Astrocyte of the cerebellum (primary cell): ENCODE measurements at regions not wholly inside any gene's neighbourhood (a gene's known extent, or its start where the extent isn't known, plus 50 kb on each side); places are given as distances from the start of the nearest gene placed in this dataset.

ENCODE experiments used
- DNase-seq: peaks from one replicate; pipeline ENCODE4 v3.0.0-alpha.2; 2011; ENCODE audit warnings: low read depth
- H3K4me3 ChIP-seq: 2 replicates; pipeline ENCODE4 v1.5.1; 2011; ENCODE audit warnings: mild to moderate bottlenecking, low read depth, low read length, moderate library complexity
- CTCF ChIP-seq: IDR thresholded peaks from 2 replicates; pipeline ENCODE4 v1.5.1; 2012; ENCODE audit warnings: low read length, low read depth, moderate library complexity, mild to moderate bottlenecking; ENCODE audit errors: missing control alignments
- in situ Hi-C: cut with HindIII; loops from 2 replicates; pipeline ENCODE4 v1.10.0; 2017; ENCODE audit warnings: low sequenced_read_pairs

DNA sequence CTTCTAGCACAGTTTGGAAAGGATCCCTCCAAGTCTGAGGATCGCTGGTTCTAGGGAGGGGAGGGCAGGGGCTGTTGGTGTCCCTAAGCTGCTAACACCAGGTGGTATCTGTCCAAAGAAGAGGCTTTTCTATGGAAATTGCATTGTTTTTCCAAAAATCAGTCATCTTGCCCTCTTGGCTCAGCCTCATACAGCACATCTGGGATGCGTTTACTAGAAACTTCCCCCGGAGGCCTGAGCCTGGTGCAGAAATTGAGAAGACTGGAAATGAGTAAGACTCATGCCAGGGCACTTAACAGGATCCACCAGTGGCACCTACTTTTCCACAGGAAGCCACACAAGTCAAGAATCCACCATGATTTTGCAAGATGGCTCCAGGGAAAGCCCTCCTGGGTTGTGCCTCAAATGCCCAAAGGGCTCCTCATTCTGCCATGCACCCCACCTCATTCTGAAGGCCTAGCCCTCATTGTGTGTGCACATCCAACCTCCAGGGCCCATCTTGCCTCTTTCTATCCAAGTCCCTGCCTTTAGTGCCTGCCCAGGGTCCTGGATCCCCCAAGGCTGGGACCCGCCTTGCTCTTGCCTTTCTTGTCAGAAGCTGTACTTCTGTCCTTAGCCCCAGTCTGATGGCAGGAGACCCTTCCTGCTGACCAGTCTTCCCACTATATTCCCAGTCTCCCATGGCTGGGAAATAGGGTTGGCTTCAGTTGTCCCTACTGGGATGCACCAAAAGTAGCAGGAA, 97.6 kb downstream of the MRPL14 start:
- in situ Hi-C loops = no loop called here
- DNase-seq = no peak

DNA sequence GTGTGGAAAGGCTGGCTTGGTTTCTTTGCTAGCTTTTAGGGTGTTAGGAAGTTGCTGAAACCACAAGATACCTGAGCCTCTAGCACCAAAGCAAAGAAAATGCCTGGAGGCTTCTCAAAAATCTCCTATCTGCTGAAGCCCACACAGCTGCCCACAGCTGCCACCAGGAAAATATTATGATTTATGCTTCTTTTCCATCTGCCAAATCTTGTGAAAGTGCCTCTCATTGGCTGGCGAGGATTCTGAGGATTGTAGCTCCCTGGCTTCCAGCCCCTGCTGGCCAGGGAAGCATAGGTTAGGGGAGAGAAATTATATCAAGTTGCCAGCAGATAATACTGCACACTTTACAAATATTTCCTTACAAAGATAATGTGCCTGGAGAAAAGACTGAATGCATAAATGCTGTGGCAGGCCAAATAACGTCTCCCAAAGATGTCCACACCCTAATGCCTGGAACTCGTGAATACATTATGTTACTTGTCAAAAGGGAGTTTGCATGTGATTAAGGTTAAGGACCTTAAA, 98.4 kb downstream of the MRPL14 start:
- TF ChIP-seq CTCF = peak; percentile 35
- in situ Hi-C loops = no loop called here
- DNase-seq = no peak
- H3K4me3 ChIP-seq = no peak overlapping the region

More for the DNA sequence above, 97.6 kb downstream of the MRPL14 start:
- TF ChIP-seq CTCF = no peak
- H3K4me3 ChIP-seq = no peak overlapping the region

- in situ Hi-C loops = no loop called here
- no peak for TF ChIP-seq CTCF
- DNase-seq = no peak
- no peak overlapping the region for H3K4me3 ChIP-seq
These were observed 102.0 kb downstream of the MRPL14 start for GRCh38 chr6:44025226-44025625.

DNA sequence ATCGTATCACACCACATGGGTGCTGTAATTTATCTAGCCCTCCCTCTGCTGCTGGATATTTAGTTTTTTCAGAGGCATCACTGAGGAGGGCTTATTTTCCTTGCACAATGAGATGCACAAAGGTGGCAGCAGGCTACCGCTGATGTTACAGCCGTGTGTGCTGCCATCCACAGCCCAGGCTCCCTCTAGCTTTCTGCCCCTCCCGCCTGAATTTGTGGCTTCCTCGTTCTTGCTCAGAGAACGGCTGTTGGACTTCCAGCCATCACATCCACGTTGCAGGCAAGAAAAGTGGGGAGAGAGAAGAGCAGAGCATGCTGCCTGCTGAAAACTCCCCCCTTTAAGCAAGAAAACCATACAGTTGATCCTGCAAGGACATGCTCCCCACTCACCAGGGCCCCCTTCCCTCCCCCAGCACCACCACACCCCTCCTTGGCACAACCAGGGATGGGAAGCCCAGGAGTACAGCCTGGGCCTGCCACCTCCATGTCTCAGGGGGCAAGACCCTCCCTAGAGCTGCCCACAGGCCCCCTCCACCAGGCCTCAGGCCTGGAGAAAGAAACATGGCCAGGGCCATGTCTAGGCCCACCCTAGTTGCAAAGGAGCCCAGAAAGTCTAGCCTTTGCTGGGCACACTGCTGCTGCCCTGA, 102.6 kb downstream of the MRPL14 start:
- in situ Hi-C loops = no loop called here
- DNase-seq = no peak
- no peak overlapping the region for H3K4me3 ChIP-seq
- TF ChIP-seq CTCF = no peak

- no peak for TF ChIP-seq CTCF
- in situ Hi-C loops = no loop called here
- H3K4me3 ChIP-seq = no peak overlapping the region
- no peak for DNase-seq
These were observed 103.4 kb downstream of the MRPL14 start for GRCh38 chr6:44023586-44024454.

DNA sequence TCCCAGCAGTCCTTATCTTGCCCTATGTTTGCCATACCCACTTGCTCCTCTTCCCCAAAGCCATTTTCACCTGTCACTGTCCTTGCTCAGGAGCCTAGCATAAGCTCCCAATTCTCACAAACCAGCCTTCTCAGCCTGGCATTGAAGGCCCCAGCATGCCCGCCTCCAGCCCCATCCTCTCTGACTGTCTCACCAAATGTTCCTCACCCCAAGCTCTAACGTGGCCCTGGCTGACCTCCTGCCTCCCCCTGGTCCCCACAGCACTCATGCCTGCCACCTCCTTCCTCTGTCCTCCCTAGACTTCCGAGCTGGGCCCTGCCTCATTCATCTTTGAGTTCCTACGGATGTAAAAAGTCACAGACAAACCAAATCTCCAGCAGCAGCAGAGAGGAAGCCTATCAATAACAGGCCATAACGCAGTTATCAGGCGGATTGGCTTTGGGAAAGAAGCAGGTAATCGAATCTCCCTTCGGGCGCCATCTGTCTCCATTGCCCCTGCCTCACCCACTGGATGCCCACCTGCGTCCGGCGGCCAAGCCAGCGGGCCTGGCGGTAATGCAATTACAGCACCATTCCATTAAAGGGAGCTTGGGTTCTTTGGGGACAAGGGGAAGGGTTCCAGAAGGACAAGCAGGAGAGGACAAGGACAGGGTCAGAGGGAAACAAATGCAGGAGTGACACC, 104.4 kb downstream of the MRPL14 start:
- no peak for TF ChIP-seq CTCF
- DNase-seq = no peak
- H3K4me3 ChIP-seq = no peak overlapping the region
- in situ Hi-C loops = no loop called here
